Parathyroid adenoma (tissue), 2 donors: ENCODE measurements at regions not wholly inside any gene's neighbourhood (a gene's known extent, or its start where the extent isn't known, plus 50 kb on each side); places are given as distances from the start of the nearest gene placed in this dataset.

ENCODE experiments used
- H2AFZ ChIP-seq: fragments of 300-600 bp; sonication (generic); one replicate; pipeline ENCODE4 v1.7.0; 2017; ENCODE audit warnings: antibody characterized with exemption, mild to moderate bottlenecking
- H3K27ac ChIP-seq: fragments of 300-600 bp; sonication (generic); one replicate; pipeline ENCODE4 v1.7.0; 2017
- H3K27me3 ChIP-seq: fragments of 300-600 bp; sonication (generic); one replicate; pipeline ENCODE4 v1.7.0; 2017; ENCODE audit warnings: low read length; ENCODE audit not compliant: control insufficient read depth, insufficient read depth
- H3K36me3 ChIP-seq: fragments of 300-600 bp; sonication (generic); one replicate; pipeline ENCODE4 v1.7.0; 2017; ENCODE audit warnings: low read length; ENCODE audit not compliant: control insufficient read depth, insufficient read depth
- H3K4me1 ChIP-seq: fragments of 300-600 bp; sonication (generic); one replicate; pipeline ENCODE4 v1.7.0; 2017; ENCODE audit warnings: control low read depth
- H3K4me2 ChIP-seq: fragments of 300-600 bp; sonication (generic); one replicate; pipeline ENCODE4 v1.7.0; 2017; ENCODE audit warnings: low read length
- H3K4me3 ChIP-seq: fragments of 300-600 bp; sonication (generic); one replicate; pipeline ENCODE4 v1.7.0; 2017; ENCODE audit warnings: low read depth, low read length
- H3K79me2 ChIP-seq: fragments of 300-600 bp; sonication (generic); one replicate; pipeline ENCODE4 v1.7.0; 2017; ENCODE audit warnings: control low read depth
- H3K9ac ChIP-seq: fragments of 300-600 bp; sonication (generic); one replicate; pipeline ENCODE4 v1.7.0; 2017; ENCODE audit warnings: mild to moderate bottlenecking
- H3K9me3 ChIP-seq: fragments of 300-600 bp; sonication (generic); one replicate; pipeline ENCODE4 v1.7.0; 2017; ENCODE audit warnings: low read length; ENCODE audit not compliant: control insufficient read depth
- TF ChIP-seq, protein P1 (sequence below): fragments of 300-600 bp; sonication (generic); IDR thresholded peaks from one replicate; pipeline ENCODE4 v1.7.0; 2017; ENCODE audit warnings: antibody characterized with exemption, mild to moderate bottlenecking
- donor health status: primary hyperparathyroidism.

DNA sequence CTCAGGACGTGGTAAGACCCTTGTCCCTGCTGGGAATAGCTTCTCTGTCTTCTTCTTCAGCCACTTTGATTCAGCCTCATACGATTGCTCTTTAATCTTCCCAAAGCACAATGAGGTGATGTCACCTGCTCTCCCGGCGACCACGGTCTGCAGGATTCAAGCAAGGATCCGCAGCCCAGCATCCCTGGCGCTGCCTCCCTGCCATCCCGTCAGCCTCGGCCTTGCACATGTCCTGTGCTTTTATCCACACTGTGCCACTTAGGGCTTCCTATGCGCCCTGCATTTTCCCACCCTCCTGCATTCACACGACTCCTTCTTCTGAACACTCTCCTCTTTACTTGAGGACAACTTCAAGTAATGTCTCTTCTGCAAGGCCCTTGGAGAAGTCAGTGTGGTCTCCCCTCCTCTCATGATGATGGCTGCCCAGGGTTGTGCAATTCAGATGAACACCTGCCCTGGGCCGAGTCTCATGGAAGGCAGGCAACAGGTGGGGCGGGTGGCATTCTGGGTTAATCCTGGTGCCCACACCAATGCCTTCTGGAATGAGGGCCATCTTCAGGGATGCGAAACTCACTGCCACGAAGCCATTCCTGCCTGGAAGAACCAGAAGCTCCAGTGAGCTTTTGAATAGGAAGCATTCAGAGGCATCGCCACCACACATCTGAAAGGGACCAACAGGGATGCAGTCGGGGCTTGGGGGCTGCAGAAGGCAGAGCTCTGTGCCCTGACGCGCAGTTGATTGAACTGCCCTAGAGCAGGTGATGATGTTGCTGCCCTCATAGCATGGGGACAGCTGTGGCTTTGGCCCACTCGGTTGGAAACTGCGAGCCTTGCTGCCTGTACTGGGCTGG lies 287.5 kb downstream of the GLRX3 start:
- Histone ChIP-seq H3K4me1 (no peaks in the 10 kb centered on the region), H3K9ac (no peak overlapping the region), H3K27ac (no peak overlapping the region), H3K4me3 (no peak overlapping the region), H3K9me3 (no peaks in the 10 kb centered on the region), H3K36me3 (no peaks in the 10 kb centered on the region), H3K79me2 (no peaks in the 10 kb centered on the region), H2AFZ (no peak overlapping the region), H3K27me3 (no peaks in the 10 kb centered on the region), H3K4me2 (no peak overlapping the region)
- TF ChIP-seq, protein P1, sequence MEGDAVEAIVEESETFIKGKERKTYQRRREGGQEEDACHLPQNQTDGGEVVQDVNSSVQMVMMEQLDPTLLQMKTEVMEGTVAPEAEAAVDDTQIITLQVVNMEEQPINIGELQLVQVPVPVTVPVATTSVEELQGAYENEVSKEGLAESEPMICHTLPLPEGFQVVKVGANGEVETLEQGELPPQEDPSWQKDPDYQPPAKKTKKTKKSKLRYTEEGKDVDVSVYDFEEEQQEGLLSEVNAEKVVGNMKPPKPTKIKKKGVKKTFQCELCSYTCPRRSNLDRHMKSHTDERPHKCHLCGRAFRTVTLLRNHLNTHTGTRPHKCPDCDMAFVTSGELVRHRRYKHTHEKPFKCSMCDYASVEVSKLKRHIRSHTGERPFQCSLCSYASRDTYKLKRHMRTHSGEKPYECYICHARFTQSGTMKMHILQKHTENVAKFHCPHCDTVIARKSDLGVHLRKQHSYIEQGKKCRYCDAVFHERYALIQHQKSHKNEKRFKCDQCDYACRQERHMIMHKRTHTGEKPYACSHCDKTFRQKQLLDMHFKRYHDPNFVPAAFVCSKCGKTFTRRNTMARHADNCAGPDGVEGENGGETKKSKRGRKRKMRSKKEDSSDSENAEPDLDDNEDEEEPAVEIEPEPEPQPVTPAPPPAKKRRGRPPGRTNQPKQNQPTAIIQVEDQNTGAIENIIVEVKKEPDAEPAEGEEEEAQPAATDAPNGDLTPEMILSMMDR: no peak

- Histone ChIP-seq H3K4me2 (no peak overlapping the region), H3K4me1 (no peaks in the 10 kb centered on the region), H3K27ac (no peak overlapping the region), H3K79me2 (no peaks in the 10 kb centered on the region), H3K4me3 (no peak overlapping the region), H3K27me3 (no peaks in the 10 kb centered on the region), H3K9ac (no peak overlapping the region), H3K9me3 (no peaks in the 10 kb centered on the region), H2AFZ (no peak overlapping the region), H3K36me3 (no peaks in the 10 kb centered on the region)
- TF ChIP-seq, protein P1: no peak
Observed at GRCh38 chr10:130424418-130424817, 288.2 kb downstream of the GLRX3 start.

DNA sequence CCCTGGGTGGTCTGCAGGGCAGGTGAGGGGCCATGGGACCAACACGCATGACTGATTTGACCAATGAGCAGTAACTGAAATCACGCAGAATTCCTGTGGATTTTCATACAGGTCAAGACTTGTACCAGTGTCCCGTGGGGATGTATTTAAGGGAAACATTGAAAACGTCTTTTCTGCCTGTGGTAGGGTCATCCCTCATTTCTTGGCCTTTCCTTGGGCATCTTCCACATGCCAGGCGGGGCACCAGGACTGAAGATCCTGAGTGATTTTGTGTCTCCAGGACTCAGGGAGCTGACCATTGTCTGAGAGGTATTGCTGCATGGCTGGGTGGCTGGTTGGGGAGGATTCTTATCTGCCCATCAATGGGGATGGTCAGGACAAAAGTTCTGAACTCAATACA lies 289.0 kb downstream of the GLRX3 start:
- H3K79me2 ChIP-seq: no peaks in the 10 kb centered on the region
- TF ChIP-seq, protein P1: no peak

GRCh38 chr10:130425881-130426435 lies 289.8 kb downstream of the GLRX3 start:
- Histone ChIP-seq H3K9me3 (no peaks in the 10 kb centered on the region), H3K27ac (no peak overlapping the region), H3K4me3 (no peak overlapping the region), H3K27me3 (no peaks in the 10 kb centered on the region), H3K36me3 (no peaks in the 10 kb centered on the region), H2AFZ (no peak overlapping the region), H3K4me1 (no peaks in the 10 kb centered on the region), H3K4me2 (no peak overlapping the region), H3K9ac (no peak overlapping the region), H3K79me2 (no peaks in the 10 kb centered on the region)
- TF ChIP-seq, protein P1: no peak

More for the DNA sequence above, 289.0 kb downstream of the GLRX3 start:
- Histone ChIP-seq H3K27me3 (no peaks in the 10 kb centered on the region), H3K36me3 (no peaks in the 10 kb centered on the region), H2AFZ (no peak overlapping the region), H3K9ac (no peak overlapping the region), H3K27ac (no peak overlapping the region), H3K4me2 (no peak overlapping the region), H3K4me3 (no peak overlapping the region), H3K4me1 (no peaks in the 10 kb centered on the region), H3K9me3 (no peaks in the 10 kb centered on the region)
